GM12892 (cell line): ENCODE measurements at regions not wholly inside any gene's neighbourhood (a gene's known extent, or its start where the extent isn't known, plus 50 kb on each side); places are given as distances from the start of the nearest gene placed in this dataset.

ENCODE experiments used
- POLR2A ChIP-seq: IDR thresholded peaks from 2 replicates; pipeline ENCODE4 v1.6.1; 2011; ENCODE audit warnings: low read depth, low read length, control low read depth
- POLR2AphosphoS5 ChIP-seq: IDR thresholded peaks from 2 replicates; pipeline ENCODE4 v1.6.1; 2011; ENCODE audit warnings: low read depth, low read length, control low read depth
- TAF1 ChIP-seq: IDR thresholded peaks from 2 replicates; pipeline ENCODE4 v1.6.1; 2011; ENCODE audit warnings: low read depth, mild to moderate bottlenecking, control low read depth, low read length, borderline replicate concordance

DNA sequence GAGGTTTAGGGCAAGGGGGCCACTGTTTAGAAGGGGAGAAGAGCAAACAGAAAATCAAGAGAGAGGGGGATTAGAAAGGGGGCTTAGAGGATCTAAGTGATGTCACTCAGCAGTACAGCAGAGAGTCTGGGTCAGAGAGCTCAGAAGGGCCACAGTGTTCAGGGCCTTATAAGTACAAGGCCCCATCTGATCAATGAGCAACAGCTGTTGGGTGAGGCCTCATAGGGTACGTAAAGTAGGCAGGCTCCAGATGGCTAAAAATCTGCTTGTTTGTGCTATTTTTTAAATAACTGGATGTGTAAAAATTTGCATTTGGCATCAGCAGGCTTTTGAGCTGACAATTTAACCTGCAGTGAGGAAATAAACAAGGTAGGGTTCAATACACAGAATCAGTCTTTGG, 149.8 kb downstream of the SH3BGRL2 start:
- no peak for TF ChIP-seq POLR2A
- TF ChIP-seq TAF1, result no peak
- TF ChIP-seq POLR2AphosphoS5, result no peak
